ENCODE measurements at regions not wholly inside any gene's neighbourhood (a gene's known extent, or its start where the extent isn't known, plus 50 kb on each side); places are given as distances from the start of the nearest gene placed in this dataset.

DNA sequence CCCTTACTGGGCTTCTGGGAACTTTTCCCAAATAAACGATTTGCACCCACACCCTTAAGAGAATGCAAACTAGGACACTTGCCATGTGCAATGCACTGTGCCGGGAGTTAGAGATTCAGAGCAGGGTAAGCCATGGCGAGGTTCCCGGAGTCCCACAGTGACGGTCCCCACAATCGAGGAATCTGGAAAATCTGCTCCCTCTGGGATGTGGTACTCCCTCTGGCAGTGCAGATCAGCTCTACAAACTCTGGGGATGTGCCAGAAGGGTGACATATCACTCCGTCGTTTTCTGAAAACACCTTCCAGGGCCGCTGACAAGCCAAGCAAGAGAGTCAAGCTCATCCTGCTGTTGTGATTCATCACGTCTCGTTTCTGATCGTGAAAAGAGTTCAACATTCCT lies 537.5 kb downstream of the BCOR start:
- Histone ChIP-seq H4K20me1 (ENCODE audit: insufficient read depth) (no peaks in the 10 kb centered on the region), H3F3A (ENCODE audit: insufficient read depth, low read length, poor library complexity, severe bottlenecking) (no peaks in the 10 kb centered on the region), H3K9ac (ENCODE audit: low read length) (no peak overlapping the region), H3K4me2 (ENCODE audit: low read length) (no peak overlapping the region), H3K36me3 (ENCODE audit: insufficient read depth, low read length) (no peaks in the 10 kb centered on the region), H2AFZ (ENCODE audit: low read depth, low read length) (no peak overlapping the region), H3K9me2 (ENCODE audit: insufficient read depth, low read length) (no peaks in the 10 kb centered on the region), H3K4me3 (ENCODE audit: low read length) (no peak overlapping the region), H3K27ac (ENCODE audit: low read length) (no peak overlapping the region), H3K9me3 (ENCODE audit: low read length) (no peaks in the 10 kb centered on the region), H3K27me3 (ENCODE audit: insufficient read depth, low read depth, low read length) (no peaks in the 10 kb centered on the region), H3K79me2 (replicated peaks; ENCODE audit: insufficient read depth, low read length) (no peaks in the 10 kb centered on the region)
- TF ChIP-seq EP300 (conservative IDR thresholded peaks at IDR 0.05; ENCODE audit: poor library complexity, severe bottlenecking) (no peak), MXI1 (conservative IDR thresholded peaks at IDR 0.05; ENCODE audit: poor library complexity, severe bottlenecking) (no peak), EZH2 (IDR thresholded peaks at IDR 0.05; ENCODE audit: borderline replicate concordance, insufficient read depth, low read length, poor library complexity, severe bottlenecking) (no peak), POLR2AphosphoS5 (IDR thresholded peaks at IDR 0.05) (no peak), RAD21 (conservative IDR thresholded peaks at IDR 0.05) (no peak), TAF1 (IDR thresholded peaks at IDR 0.05; ENCODE audit: low read depth) (no peak), SMC3 (conservative IDR thresholded peaks at IDR 0.05; ENCODE audit: poor library complexity) (no peak)
- TF ChIP-seq, protein P1, sequence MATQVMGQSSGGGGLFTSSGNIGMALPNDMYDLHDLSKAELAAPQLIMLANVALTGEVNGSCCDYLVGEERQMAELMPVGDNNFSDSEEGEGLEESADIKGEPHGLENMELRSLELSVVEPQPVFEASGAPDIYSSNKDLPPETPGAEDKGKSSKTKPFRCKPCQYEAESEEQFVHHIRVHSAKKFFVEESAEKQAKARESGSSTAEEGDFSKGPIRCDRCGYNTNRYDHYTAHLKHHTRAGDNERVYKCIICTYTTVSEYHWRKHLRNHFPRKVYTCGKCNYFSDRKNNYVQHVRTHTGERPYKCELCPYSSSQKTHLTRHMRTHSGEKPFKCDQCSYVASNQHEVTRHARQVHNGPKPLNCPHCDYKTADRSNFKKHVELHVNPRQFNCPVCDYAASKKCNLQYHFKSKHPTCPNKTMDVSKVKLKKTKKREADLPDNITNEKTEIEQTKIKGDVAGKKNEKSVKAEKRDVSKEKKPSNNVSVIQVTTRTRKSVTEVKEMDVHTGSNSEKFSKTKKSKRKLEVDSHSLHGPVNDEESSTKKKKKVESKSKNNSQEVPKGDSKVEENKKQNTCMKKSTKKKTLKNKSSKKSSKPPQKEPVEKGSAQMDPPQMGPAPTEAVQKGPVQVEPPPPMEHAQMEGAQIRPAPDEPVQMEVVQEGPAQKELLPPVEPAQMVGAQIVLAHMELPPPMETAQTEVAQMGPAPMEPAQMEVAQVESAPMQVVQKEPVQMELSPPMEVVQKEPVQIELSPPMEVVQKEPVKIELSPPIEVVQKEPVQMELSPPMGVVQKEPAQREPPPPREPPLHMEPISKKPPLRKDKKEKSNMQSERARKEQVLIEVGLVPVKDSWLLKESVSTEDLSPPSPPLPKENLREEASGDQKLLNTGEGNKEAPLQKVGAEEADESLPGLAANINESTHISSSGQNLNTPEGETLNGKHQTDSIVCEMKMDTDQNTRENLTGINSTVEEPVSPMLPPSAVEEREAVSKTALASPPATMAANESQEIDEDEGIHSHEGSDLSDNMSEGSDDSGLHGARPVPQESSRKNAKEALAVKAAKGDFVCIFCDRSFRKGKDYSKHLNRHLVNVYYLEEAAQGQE (IDR thresholded peaks at IDR 0.05; ENCODE audit: borderline replicate concordance), result no peak
- TF ChIP-seq, protein P2, sequence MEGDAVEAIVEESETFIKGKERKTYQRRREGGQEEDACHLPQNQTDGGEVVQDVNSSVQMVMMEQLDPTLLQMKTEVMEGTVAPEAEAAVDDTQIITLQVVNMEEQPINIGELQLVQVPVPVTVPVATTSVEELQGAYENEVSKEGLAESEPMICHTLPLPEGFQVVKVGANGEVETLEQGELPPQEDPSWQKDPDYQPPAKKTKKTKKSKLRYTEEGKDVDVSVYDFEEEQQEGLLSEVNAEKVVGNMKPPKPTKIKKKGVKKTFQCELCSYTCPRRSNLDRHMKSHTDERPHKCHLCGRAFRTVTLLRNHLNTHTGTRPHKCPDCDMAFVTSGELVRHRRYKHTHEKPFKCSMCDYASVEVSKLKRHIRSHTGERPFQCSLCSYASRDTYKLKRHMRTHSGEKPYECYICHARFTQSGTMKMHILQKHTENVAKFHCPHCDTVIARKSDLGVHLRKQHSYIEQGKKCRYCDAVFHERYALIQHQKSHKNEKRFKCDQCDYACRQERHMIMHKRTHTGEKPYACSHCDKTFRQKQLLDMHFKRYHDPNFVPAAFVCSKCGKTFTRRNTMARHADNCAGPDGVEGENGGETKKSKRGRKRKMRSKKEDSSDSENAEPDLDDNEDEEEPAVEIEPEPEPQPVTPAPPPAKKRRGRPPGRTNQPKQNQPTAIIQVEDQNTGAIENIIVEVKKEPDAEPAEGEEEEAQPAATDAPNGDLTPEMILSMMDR (IDR thresholded peaks at IDR 0.05; ENCODE audit: poor library complexity, severe bottlenecking), result no peak

DNA sequence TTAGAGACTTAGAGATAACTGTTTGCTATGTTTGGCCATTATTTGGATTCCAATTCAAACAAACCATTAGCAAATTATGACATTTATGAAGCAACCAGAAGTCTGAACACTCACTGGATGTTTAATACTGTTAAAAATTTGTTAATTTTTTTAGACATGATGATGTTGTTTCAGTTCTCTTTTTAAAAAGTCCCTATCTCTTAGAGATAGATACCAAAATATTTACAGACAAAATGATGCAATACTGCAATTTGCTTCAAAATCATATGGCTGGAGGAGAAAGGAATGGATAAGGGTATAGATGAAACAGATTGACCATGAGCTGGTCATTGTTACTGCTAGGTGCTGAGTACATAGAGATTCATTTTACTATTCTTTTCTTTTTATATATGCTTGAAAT lies 534.6 kb downstream of the BCOR start:
- H3F3A ChIP-seq (ENCODE audit: insufficient read depth, low read length, poor library complexity, severe bottlenecking), result no peaks in the 10 kb centered on the region
- no peak overlapping the region for H3K4me2 ChIP-seq (ENCODE audit: low read length)
- H3K27ac ChIP-seq (ENCODE audit: low read length), result no peak overlapping the region
- H4K20me1 ChIP-seq (ENCODE audit: insufficient read depth), result no peaks in the 10 kb centered on the region
- H3K36me3 ChIP-seq (ENCODE audit: insufficient read depth, low read length), result no peaks in the 10 kb centered on the region
- no peak overlapping the region for H3K9ac ChIP-seq (ENCODE audit: low read length)
- no peaks in the 10 kb centered on the region for H3K9me3 ChIP-seq (ENCODE audit: low read length)
- H3K4me3 ChIP-seq (ENCODE audit: low read length), result no peak overlapping the region
- H2AFZ ChIP-seq (ENCODE audit: low read depth, low read length), result no peak overlapping the region
- no peaks in the 10 kb centered on the region for H3K27me3 ChIP-seq (ENCODE audit: insufficient read depth, low read depth, low read length)
- TF ChIP-seq EP300 (conservative IDR thresholded peaks at IDR 0.05; ENCODE audit: poor library complexity, severe bottlenecking) (no peak), RAD21 (conservative IDR thresholded peaks at IDR 0.05) (no peak), POLR2AphosphoS5 (IDR thresholded peaks at IDR 0.05) (no peak), EZH2 (IDR thresholded peaks at IDR 0.05; ENCODE audit: borderline replicate concordance, insufficient read depth, low read length, poor library complexity, severe bottlenecking) (no peak), SMC3 (conservative IDR thresholded peaks at IDR 0.05; ENCODE audit: poor library complexity) (no peak)
- TF ChIP-seq, protein P2 (IDR thresholded peaks at IDR 0.05; ENCODE audit: poor library complexity, severe bottlenecking), result no peak
- H3K79me2 ChIP-seq (replicated peaks; ENCODE audit: insufficient read depth, low read length), result no peaks in the 10 kb centered on the region
- H3K9me2 ChIP-seq (ENCODE audit: insufficient read depth, low read length), result no peaks in the 10 kb centered on the region
